DOHH2 (cell line): ENCODE measurements at regions not wholly inside any gene's neighbourhood (a gene's known extent, or its start where the extent isn't known, plus 50 kb on each side); places are given as distances from the start of the nearest gene placed in this dataset.

Experiments used
- H3F3A ChIP-seq: fragments of 200-600 bp; sonication (generic), shearing (Covaris generic); 2 replicates; pipeline ENCODE4 v1.6.0; 2016; ENCODE audit warnings: antibody characterized with exemption, mild to moderate bottlenecking; ENCODE audit not compliant: control insufficient read depth, insufficient read depth
- H3K27ac ChIP-seq: fragments of 200-600 bp; sonication (generic); 2 replicates; pipeline ENCODE4 v1.5.1; 2014; ENCODE audit warnings: low read depth, mild to moderate bottlenecking, low read length, moderate library complexity
- H3K27me3 ChIP-seq: fragments of 200-600 bp; sonication (generic); 2 replicates; pipeline ENCODE4 v1.6.1; 2014; ENCODE audit warnings: mild to moderate bottlenecking, low read length, mixed read lengths; ENCODE audit not compliant: control insufficient read depth
- H3K36me3 ChIP-seq: fragments of 200-600 bp; sonication (generic); 2 replicates; pipeline ENCODE4 v1.6.1; 2014; ENCODE audit warnings: mild to moderate bottlenecking, low read length, moderate library complexity, mixed read lengths; ENCODE audit not compliant: control insufficient read depth
- H3K4me1 ChIP-seq: fragments of 200-600 bp; sonication (generic); 2 replicates; pipeline ENCODE4 v1.6.1; 2014; ENCODE audit warnings: mild to moderate bottlenecking, low read length, mixed read lengths; ENCODE audit not compliant: control insufficient read depth
- H3K4me2 ChIP-seq: fragments of 200-600 bp; sonication (generic); 2 replicates; pipeline ENCODE4 v1.6.0; 2014; ENCODE audit warnings: mild to moderate bottlenecking, low read length, moderate library complexity
- H3K4me3 ChIP-seq: fragments of 200-600 bp; sonication (generic); 2 replicates; pipeline ENCODE4 v1.5.1; 2014; ENCODE audit warnings: mild to moderate bottlenecking, low read length, mixed read lengths
- H3K79me2 ChIP-seq: fragments of 200-600 bp; sonication (generic); 2 replicates; pipeline ENCODE4 v1.6.1; 2014; ENCODE audit warnings: mild to moderate bottlenecking, low read length, mixed read lengths; ENCODE audit not compliant: control insufficient read depth
- H3K9me2 ChIP-seq: fragments of 200-600 bp; sonication (generic); replicated peaks from 2 replicates; pipeline ENCODE4 v1.6.1; 2014; ENCODE audit warnings: mild to moderate bottlenecking, low read length, mixed read lengths; ENCODE audit not compliant: control insufficient read depth
- H3K9me3 ChIP-seq: fragments of 200-600 bp; sonication (generic); 2 replicates; pipeline ENCODE4 v1.6.1; 2014; ENCODE audit warnings: antibody characterized with exemption, low read length, mixed read lengths; ENCODE audit not compliant: control insufficient read depth, insufficient read depth
- H4K20me1 ChIP-seq: fragments of 200-600 bp; sonication (generic); 2 replicates; pipeline ENCODE4 v1.6.0; 2014; ENCODE audit warnings: low read depth, mild to moderate bottlenecking, antibody characterized with exemption, low read length, moderate library complexity; ENCODE audit not compliant: control insufficient read depth, insufficient read depth
- CTCF ChIP-seq: fragments of 200-600 bp; sonication (generic); IDR thresholded peaks from one replicate; pipeline ENCODE4 v1.5.1; 2014; ENCODE audit warnings: antibody characterized with exemption, mild to moderate bottlenecking, low read depth, low read length; ENCODE audit not compliant: poor library complexity, severe bottlenecking
- EZH2phosphoT487 ChIP-seq: fragments of 200-600 bp; sonication (generic); IDR thresholded peaks from 2 replicates; pipeline ENCODE4 v1.6.1; 2017; ENCODE audit warnings: borderline replicate concordance, mild to moderate bottlenecking, antibody characterized with exemption, low read length, moderate library complexity, mixed read lengths

- H3F3A ChIP-seq, result no peaks in the 10 kb centered on the region
- H3K4me1 ChIP-seq, result no peaks in the 10 kb centered on the region
- H3K9me3 ChIP-seq, result no peaks in the 10 kb centered on the region
- no peaks in the 10 kb centered on the region for H4K20me1 ChIP-seq
- no peak overlapping the region for H3K4me2 ChIP-seq
- TF ChIP-seq EZH2phosphoT487 (no peak), CTCF (no peak)
- no peak overlapping the region for H3K27ac ChIP-seq
- H3K27me3 ChIP-seq, result no peaks in the 10 kb centered on the region; the same call in 1 of the 2 replicates
- H3K36me3 ChIP-seq, result no peaks in the 10 kb centered on the region
- H3K9me2 ChIP-seq, result no peaks in the 10 kb centered on the region
- no peaks in the 10 kb centered on the region for H3K79me2 ChIP-seq
- H3K4me3 ChIP-seq, result no peak overlapping the region
Measured at GRCh38 chr20:52269321-52269720, 77.7 kb upstream of the ZFP64 start.

GRCh38 chr20:52268184-52268749 is 76.7 kb upstream of the ZFP64 start:
- H3K27me3 ChIP-seq, result no peaks in the 10 kb centered on the region; the same call in 1 of the 2 replicates
- no peaks in the 10 kb centered on the region for H3K4me1 ChIP-seq
- H3K9me2 ChIP-seq, result no peaks in the 10 kb centered on the region
- H3K36me3 ChIP-seq, result no peaks in the 10 kb centered on the region
- TF ChIP-seq EZH2phosphoT487 (no peak), CTCF (no peak)
- H3K27ac ChIP-seq, result no peak overlapping the region
- no peaks in the 10 kb centered on the region for H3K9me3 ChIP-seq
- no peaks in the 10 kb centered on the region for H4K20me1 ChIP-seq
- H3K4me2 ChIP-seq, result no peak overlapping the region
- H3K4me3 ChIP-seq, result no peak overlapping the region
- no peaks in the 10 kb centered on the region for H3F3A ChIP-seq
- no peaks in the 10 kb centered on the region for H3K79me2 ChIP-seq

- H3K36me3 ChIP-seq, result no peaks in the 10 kb centered on the region
- no peaks in the 10 kb centered on the region for H3K9me3 ChIP-seq
- no peaks in the 10 kb centered on the region for H3K79me2 ChIP-seq
- H3K4me2 ChIP-seq, result no peak overlapping the region
- no peak for TF ChIP-seq CTCF
- no peak for TF ChIP-seq EZH2phosphoT487
- H3K4me1 ChIP-seq, result no peaks in the 10 kb centered on the region
- H3K9me2 ChIP-seq, result no peaks in the 10 kb centered on the region
- H3K27me3 ChIP-seq, result no peaks in the 10 kb centered on the region; the same call in 1 of the 2 replicates
- no peak overlapping the region for H3K4me3 ChIP-seq
- H4K20me1 ChIP-seq, result no peaks in the 10 kb centered on the region
- no peak overlapping the region for H3K27ac ChIP-seq
- H3F3A ChIP-seq, result no peaks in the 10 kb centered on the region
Measured at GRCh38 chr20:52267418-52267817, 75.8 kb upstream of the ZFP64 start.

GRCh38 chr20:52263757-52264156 is 72.2 kb upstream of the ZFP64 start:
- Histone ChIP-seq H3K4me1 (no peaks in the 10 kb centered on the region), H3K36me3 (no peaks in the 10 kb centered on the region), H3K9me3 (no peaks in the 10 kb centered on the region), H3K27ac (no peak overlapping the region), H3K79me2 (no peaks in the 10 kb centered on the region), H3K4me3 (no peak overlapping the region), H3K9me2 (no peaks in the 10 kb centered on the region), H3K27me3 (no peaks in the 10 kb centered on the region; the same call in 1 of the 2 replicates), H4K20me1 (no peaks in the 10 kb centered on the region), H3K4me2 (no peak overlapping the region), H3F3A (no peaks in the 10 kb centered on the region)
- TF ChIP-seq CTCF (no peak), EZH2phosphoT487 (no peak)
